Esophagus muscularis mucosa (tissue), 4 donors: ENCODE measurements at regions not wholly inside any gene's neighbourhood (a gene's known extent, or its start where the extent isn't known, plus 50 kb on each side); places are given as distances from the start of the nearest gene placed in this dataset.

Experiments used
- DNase-seq: peaks from one replicate; pipeline ENCODE4 v3.0.0-alpha.2; 2017; ENCODE audit errors: extremely low spot score
- H3K27ac ChIP-seq, 4 donors: fragments of 200-600 bp; sonication (generic); replicated peaks in 1 of 4; 1 replicate in 3 of 4; 2 replicates in 1 of 4; pipeline ENCODE4 v1.5.1; 2016 to 2019; ENCODE audit warnings: mild to moderate bottlenecking in 1 of 4
- H3K27me3 ChIP-seq, 4 donors: fragments of 200-600 bp; sonication (generic); one replicate each; pipeline versions ENCODE4 v1.5.1 to v1.6.0; 2016 to 2019
- H3K36me3 ChIP-seq, 4 donors: fragments of 200-600 bp; sonication (generic); one replicate each; pipeline ENCODE4 v1.5.1; 2016 to 2019
- H3K4me1 ChIP-seq, 4 donors: fragments of 200-600 bp; sonication (generic); one replicate each; pipeline ENCODE4 v1.5.1; 2016 to 2019
- H3K4me3 ChIP-seq, 4 donors: fragments of 200-600 bp; sonication (generic); 1 replicate in 2 of 4; 2 replicates in 2 of 4; pipeline ENCODE4 v1.5.1; 2016 to 2019; ENCODE audit warnings: mild to moderate bottlenecking in 4 of 4, moderate library complexity in 1 of 4
- H3K9me3 ChIP-seq, 4 donors: fragments of 200-600 bp; sonication (generic); 1 replicate in 3 of 4; 2 replicates in 1 of 4; pipeline ENCODE4 v1.5.1; 2016 to 2019
- EP300 ChIP-seq: sonication (generic); formaldehyde crosslinking; IDR thresholded peaks from one replicate; pipeline ENCODE4 v1.6.1; 2017; ENCODE audit warnings: antibody characterized with exemption
- POLR2A ChIP-seq: fragments of 450-650 bp; IDR thresholded peaks from one replicate; pipeline ENCODE4 v1.6.1; 2017; ENCODE audit warnings: antibody characterized with exemption, moderate library complexity, mild to moderate bottlenecking, low read depth
- POLR2AphosphoS5 ChIP-seq, 2 donors: sonication (generic); formaldehyde crosslinking; IDR thresholded peaks; one replicate each; pipeline ENCODE4 v1.6.1; 2017; ENCODE audit warnings: antibody characterized with exemption in 2 of 2
- WGBS: methylation state at CpG from one replicate; pipeline ENCODE4 v1.1.5; 2018; 5-methylcytosine and 5-hydroxymethylcytosine counted together
- intact Hi-C: fragments of 100-400 bp; cut with DNase I; formaldehyde crosslinking; loops from one replicate; pipeline ENCODE4 v1.15.1; 2023
- TF ChIP-seq, protein P1 (sequence below), 3 experiments: fragments of 200-600 bp in 2 of 3; fragments of 450-650 bp in 1 of 3; sonication (generic) in 2 of 3; IDR thresholded peaks; one replicate each; pipeline ENCODE4 v1.5.1; 2017 to 2019; ENCODE audit warnings: antibody characterized with exemption in 3 of 3, mild to moderate bottlenecking in 2 of 3, moderate library complexity in 1 of 3

DNA sequence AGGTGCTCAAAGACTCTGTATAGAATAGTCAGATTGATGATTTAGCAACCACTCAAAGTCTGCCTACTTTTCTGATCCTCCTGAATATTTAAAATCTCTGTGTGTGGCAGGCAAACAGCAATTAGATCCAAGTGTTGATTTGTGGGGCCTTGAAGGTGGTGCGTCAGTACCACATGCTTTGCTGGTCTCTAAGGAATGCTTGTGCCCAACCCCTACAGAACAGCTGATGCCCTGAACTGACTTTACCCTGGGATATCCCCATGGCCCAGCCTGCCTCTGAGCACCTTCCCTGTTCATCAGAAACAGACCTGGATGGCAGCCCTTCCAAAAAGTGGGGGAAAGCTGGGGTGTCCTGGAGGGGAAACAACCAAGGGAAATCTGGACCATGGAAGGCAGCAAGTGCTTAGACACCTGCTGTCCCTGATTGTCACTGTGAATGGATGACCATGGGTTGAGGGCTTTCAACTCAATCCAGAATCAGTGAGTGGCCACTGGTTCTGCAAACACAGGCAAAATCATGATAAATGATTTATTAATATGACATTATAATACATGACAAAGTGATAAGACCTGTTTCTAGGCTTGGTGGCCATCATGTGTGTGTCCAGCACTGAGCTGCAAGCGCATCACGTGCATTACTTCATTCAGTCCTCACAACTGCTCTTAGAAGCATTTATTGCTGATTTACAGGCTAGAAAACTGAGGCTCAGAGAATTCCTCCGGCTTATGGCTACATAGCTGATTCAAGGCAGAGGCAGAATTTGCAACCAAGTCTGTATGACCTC, 76.1 kb upstream of the TPM1 start:
- Histone ChIP-seq H3K36me3 (no peaks in the 10 kb centered on the region), H3K27ac (no peak overlapping the region)
- intact Hi-C loops = no loop called here

DNA sequence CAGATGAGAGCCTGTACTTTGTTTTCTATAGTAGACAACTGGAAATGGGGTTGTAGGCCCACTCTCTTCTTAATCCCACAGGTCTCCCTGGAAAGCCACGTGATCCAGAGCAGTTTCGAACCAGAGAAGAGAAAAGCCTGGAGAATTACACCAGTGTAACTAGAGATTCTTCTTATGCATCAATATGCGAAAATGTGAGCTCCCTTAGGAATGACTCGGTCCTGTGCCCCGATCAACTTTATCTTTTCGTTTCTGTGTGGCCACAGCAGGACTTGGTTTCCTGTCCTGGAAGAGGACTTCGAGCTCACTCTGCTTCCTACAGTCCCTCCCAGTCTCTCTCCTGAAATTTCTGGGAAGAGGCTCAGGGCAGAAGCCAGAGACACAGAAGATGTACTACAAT, 73.8 kb upstream of the TPM1 start:
- Histone ChIP-seq H3K4me1 (peaks cover 0 to 5% (median 0%) of the 10 kb centered on the region in 4 donors), H3K27me3 (no peaks in the 10 kb centered on the region), H3K9me3 (no peaks in the 10 kb centered on the region), H3K36me3 (no peaks in the 10 kb centered on the region), H3K27ac (no peak overlapping the region), H3K4me3 (no peak overlapping the region)
- WGBS = 73% methylated on average over 7 of the region's 7 CpGs
- TF ChIP-seq, protein P1, sequence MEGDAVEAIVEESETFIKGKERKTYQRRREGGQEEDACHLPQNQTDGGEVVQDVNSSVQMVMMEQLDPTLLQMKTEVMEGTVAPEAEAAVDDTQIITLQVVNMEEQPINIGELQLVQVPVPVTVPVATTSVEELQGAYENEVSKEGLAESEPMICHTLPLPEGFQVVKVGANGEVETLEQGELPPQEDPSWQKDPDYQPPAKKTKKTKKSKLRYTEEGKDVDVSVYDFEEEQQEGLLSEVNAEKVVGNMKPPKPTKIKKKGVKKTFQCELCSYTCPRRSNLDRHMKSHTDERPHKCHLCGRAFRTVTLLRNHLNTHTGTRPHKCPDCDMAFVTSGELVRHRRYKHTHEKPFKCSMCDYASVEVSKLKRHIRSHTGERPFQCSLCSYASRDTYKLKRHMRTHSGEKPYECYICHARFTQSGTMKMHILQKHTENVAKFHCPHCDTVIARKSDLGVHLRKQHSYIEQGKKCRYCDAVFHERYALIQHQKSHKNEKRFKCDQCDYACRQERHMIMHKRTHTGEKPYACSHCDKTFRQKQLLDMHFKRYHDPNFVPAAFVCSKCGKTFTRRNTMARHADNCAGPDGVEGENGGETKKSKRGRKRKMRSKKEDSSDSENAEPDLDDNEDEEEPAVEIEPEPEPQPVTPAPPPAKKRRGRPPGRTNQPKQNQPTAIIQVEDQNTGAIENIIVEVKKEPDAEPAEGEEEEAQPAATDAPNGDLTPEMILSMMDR (IDR thresholded peaks at IDR 0.05) = no peak
- TF ChIP-seq POLR2A = no peak
- no peak for TF ChIP-seq POLR2AphosphoS5 (IDR thresholded peaks at IDR 0.05)
- no peak for TF ChIP-seq EP300
- no peak for DNase-seq
- intact Hi-C loops = no loop called here

More for the DNA sequence above, 76.1 kb upstream of the TPM1 start:
- no peak for DNase-seq
- 100% methylated on average over 4 of the region's 4 CpGs for WGBS
- Histone ChIP-seq H3K4me1 (peaks cover 0 to 5% (median 0%) of the 10 kb centered on the region in 4 donors), H3K9me3 (no peaks in the 10 kb centered on the region), H3K4me3 (no peak overlapping the region), H3K27me3 (no peaks in the 10 kb centered on the region)
- TF ChIP-seq POLR2AphosphoS5 (IDR thresholded peaks at IDR 0.05) = no peak
- TF ChIP-seq EP300 = no peak
- TF ChIP-seq, protein P1 (IDR thresholded peaks at IDR 0.05) = no peak
- TF ChIP-seq POLR2A = no peak

DNA sequence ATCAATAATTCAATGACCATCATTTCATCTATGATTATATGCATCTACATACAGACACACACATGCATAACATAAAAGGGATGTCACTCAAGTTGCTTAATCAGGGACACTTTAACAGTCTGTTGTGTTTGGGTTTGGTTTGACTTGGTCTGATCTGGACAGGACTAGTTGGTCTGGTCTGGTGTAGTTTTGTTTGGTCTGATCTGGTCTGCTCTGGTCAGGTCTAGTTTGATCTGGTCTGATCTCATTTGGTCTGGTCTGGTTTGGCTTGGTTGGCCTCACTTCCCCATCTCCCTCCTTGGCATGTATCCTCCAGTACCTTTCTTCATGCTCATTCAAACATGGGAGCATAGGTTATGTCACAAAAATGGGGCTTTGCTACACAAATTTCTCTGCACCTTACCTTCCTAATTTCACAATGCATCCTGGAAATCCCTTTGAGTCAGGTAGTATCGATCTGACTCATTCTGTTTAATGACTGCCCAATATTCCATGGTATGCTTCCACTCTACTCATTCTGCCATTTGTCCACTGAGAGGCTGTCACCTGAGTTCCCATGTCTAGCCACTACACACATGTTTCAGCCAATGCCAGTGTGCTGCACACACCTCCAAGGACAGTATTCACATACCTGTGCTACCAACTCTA, 73.0 kb upstream of the TPM1 start:
- no peak for DNase-seq
- intact Hi-C loops = no loop called here
- WGBS = 96% methylated on average over 1 of the region's 1 CpG
- Histone ChIP-seq H3K27ac (no peak overlapping the region), H3K36me3 (no peaks in the 10 kb centered on the region), H3K4me1 (no peaks in the 10 kb centered on the region), H3K27me3 (no peaks in the 10 kb centered on the region), H3K4me3 (no peak overlapping the region), H3K9me3 (no peaks in the 10 kb centered on the region)
- TF ChIP-seq POLR2A = no peak
- TF ChIP-seq EP300 = no peak
- TF ChIP-seq, protein P1 (IDR thresholded peaks at IDR 0.05) = no peak
- TF ChIP-seq POLR2AphosphoS5 (IDR thresholded peaks at IDR 0.05) = no peak

DNA sequence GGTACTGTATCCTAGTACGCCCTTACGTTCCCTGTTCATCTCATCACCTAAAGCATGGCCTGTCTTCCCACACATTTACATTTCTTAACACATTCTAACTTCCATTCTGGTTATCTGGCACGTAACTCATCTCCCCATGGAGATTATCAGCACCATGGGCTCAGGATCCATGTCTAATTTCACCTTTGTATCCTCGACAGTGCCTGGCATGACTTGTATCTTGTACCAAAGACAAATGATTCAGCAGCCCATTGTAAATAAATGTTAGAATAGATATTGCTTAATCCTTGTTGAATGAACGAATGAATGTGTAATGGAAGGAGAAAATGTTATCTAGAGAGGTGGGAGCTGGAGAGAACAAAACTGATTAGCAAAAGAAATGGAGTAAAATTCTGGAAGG, 69.7 kb upstream of the TPM1 start:
- Histone ChIP-seq H3K9me3 (no peaks in the 10 kb centered on the region), H3K27ac (no peak overlapping the region), H3K27me3 (no peaks in the 10 kb centered on the region), H3K4me3 (no peak overlapping the region), H3K4me1 (peaks cover 0 to 8% (median 7%) of the 10 kb centered on the region in 4 donors), H3K36me3 (no peaks in the 10 kb centered on the region)
- intact Hi-C loops = no loop called here
- no peak for TF ChIP-seq POLR2A
- DNase-seq = no peak
- 73% methylated on average over 5 of the region's 5 CpGs for WGBS

DNA sequence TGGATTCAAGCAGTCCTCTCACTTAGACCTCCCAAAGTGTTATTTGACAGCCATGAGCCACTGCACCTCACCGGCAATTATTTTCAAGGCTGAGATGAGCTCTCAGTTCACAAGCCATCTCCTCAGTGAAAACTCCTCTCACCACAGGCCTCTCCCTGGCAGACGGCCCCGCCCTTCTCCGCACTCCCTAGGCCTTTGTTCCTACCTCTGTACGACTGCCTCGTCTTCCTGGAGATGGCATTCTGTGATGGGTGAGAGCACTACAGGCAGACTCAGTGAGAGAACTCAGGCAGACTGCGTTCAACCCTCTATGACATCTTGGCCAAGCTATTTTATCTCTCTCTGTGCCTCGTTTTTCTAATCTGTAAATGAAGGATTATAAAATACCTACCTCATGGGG, 67.0 kb upstream of the TPM1 start:
- H3K4me1 ChIP-seq = peaks cover 0 to 18% (median 12%) of the 10 kb centered on the region in 4 donors
- 80% methylated on average over 8 of the region's 8 CpGs for WGBS
- H3K27me3 ChIP-seq = no peaks in the 10 kb centered on the region
- intact Hi-C loops = no loop called here
- H3K4me3 ChIP-seq = no peak overlapping the region
- no peaks in the 10 kb centered on the region for H3K36me3 ChIP-seq
- no peak overlapping the region for H3K27ac ChIP-seq
- no peak for TF ChIP-seq POLR2AphosphoS5 (IDR thresholded peaks at IDR 0.05)
- TF ChIP-seq POLR2A = no peak
- no peak for TF ChIP-seq EP300
- TF ChIP-seq, protein P1 (IDR thresholded peaks at IDR 0.05) = no peak
- H3K9me3 ChIP-seq = no peaks in the 10 kb centered on the region
- no peak for DNase-seq
